ENCODE measurements at regions not wholly inside any gene's neighbourhood (a gene's known extent, or its start where the extent isn't known, plus 50 kb on each side); places are given as distances from the start of the nearest gene placed in this dataset.
"Not testable (repeated sequence)": the region's sequence is repeated elsewhere in the genome, so short reads cannot be mapped to it uniquely, and the experiment has no call there.

- no TSS peak for BruUV-seq (replicated peaks)
- Mint-ChIP-seq H3K4me1 (ENCODE audit: insufficient read depth, unreplicated experiment) (no peaks in the 10 kb centered on the region), H3K4me3 (ENCODE audit: unreplicated experiment) (no peak overlapping the region), H3K9me3 (ENCODE audit: unreplicated experiment) (peaks cover 12% of the 10 kb centered on the region), H3K27me3 (ENCODE audit: insufficient read depth, unreplicated experiment) (no peaks in the 10 kb centered on the region), H3K27ac (ENCODE audit: low read depth, unreplicated experiment) (no peak overlapping the region), H3K36me3 (ENCODE audit: insufficient read depth, unreplicated experiment) (no peaks in the 10 kb centered on the region)
- CTCF ChIA-PET, result interaction anchor here (0.5 kb wide), 1 partner anchor 12 kb away, joined by 3 read pairs; no protein-coding TSS in a partner anchor
- DNase-seq (ENCODE audit: unreplicated experiment), result no peak
- POLR2A ChIA-PET, result no interaction called here
- TF ChIP-seq CTCF (IDR thresholded peaks at IDR 0.05; ENCODE audit: unreplicated experiment), result no peak
- intact Hi-C loops (cut with micrococcal nuclease), result no loop called here
Measured at GRCh38 chr15:49723981-49724380, 103.1 kb downstream of the DTWD1 start.

DNA sequence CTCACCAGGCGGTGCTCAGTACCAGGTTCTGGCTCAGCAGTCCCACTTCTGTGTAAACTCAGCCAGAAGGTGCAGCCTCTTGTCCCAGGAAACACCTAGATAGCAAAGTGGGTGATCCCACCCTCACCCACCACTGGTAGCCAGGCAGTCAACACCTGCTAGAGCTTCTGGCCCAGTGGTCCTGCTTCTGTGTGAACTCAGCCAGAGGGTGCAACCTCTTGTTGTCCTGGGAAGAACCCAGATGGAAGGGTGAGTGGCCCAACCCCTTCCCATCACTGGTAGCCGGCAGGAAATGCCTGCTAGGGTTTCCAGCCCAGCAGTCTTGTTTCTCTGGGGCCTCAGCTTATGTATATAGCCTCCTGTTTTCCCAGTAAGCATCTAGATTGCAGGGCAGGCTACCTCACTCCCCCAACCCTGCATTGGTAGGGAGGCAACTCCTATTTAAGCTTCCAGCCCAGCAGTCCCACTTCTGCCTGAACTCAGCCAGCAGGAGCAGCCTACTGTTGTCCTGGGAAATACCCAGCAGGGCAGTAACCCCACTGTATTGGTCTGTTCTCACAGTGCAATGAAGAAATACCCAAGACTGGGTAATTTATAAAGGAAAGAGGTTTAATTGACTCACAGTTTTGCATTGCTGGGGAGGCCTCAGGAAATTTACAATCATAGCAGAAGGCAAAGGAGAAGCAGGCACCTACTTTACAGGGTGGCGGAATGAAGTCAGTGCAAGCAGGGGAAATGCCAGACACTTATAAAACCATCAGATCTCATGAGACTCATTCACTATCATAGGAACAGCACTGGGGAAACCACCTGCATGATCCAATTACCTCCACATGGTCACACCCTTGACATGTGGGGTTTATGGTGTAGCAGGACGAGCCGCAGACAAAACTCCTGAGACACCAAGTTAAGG lies 110.6 kb downstream of the DTWD1 start:
- H3K4me3 Mint-ChIP-seq (ENCODE audit: unreplicated experiment), result no peak overlapping the region
- peaks cover 3% of the 10 kb centered on the region for H3K9me3 Mint-ChIP-seq (ENCODE audit: unreplicated experiment)
- H3K27ac Mint-ChIP-seq (ENCODE audit: low read depth, unreplicated experiment), result no peak overlapping the region
- no peaks in the 10 kb centered on the region for H3K27me3 Mint-ChIP-seq (ENCODE audit: insufficient read depth, unreplicated experiment)
- CTCF ChIA-PET, result no interaction called here
- intact Hi-C loops (cut with micrococcal nuclease), result no loop called here
- no TSS peak for BruUV-seq (replicated peaks)
- no peak for TF ChIP-seq CTCF (IDR thresholded peaks at IDR 0.05; ENCODE audit: unreplicated experiment)
- POLR2A ChIA-PET, result no interaction called here
- H3K36me3 Mint-ChIP-seq (ENCODE audit: insufficient read depth, unreplicated experiment), result no peaks in the 10 kb centered on the region
- DNase-seq (ENCODE audit: unreplicated experiment), result no peak
- H3K4me1 Mint-ChIP-seq (ENCODE audit: insufficient read depth, unreplicated experiment), result peaks cover 5% of the 10 kb centered on the region

- H3K27me3 Mint-ChIP-seq (ENCODE audit: insufficient read depth, unreplicated experiment); POLR2A ChIA-PET; DNase-seq (ENCODE audit: unreplicated experiment); CTCF ChIA-PET; H3K4me3 Mint-ChIP-seq (ENCODE audit: unreplicated experiment); H3K9me3 Mint-ChIP-seq (ENCODE audit: unreplicated experiment); H3K4me1 Mint-ChIP-seq (ENCODE audit: insufficient read depth, unreplicated experiment); intact Hi-C loops (cut with micrococcal nuclease); H3K36me3 Mint-ChIP-seq (ENCODE audit: insufficient read depth, unreplicated experiment); H3K27ac Mint-ChIP-seq (ENCODE audit: low read depth, unreplicated experiment); BruUV-seq (replicated peaks): not testable (repeated sequence)
Measured at GRCh38 chr15:49732109-49732508, 111.3 kb downstream of the DTWD1 start.

DNA sequence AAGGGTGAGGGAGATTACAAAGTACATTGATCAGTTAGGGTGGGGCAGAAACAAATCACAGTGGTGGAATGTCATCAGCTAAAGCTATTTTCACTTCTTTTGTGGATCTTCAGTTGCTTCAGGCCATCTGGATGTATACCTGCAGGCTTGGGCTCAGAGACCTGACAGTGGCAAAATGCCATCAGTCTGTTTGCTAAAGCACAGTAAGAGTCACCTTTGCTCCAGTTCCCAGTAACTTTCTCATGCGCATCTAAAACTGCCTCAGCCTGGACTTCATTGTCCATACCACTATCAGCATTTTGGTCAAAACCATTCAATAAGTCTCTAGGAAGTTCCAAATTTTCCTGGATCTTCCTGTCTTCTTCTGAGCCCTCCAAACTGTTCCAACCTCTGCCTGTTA lies 113.2 kb downstream of the DTWD1 start:
- H3K27ac Mint-ChIP-seq (ENCODE audit: low read depth, unreplicated experiment); H3K4me3 Mint-ChIP-seq (ENCODE audit: unreplicated experiment); H3K36me3 Mint-ChIP-seq (ENCODE audit: insufficient read depth, unreplicated experiment); POLR2A ChIA-PET; H3K9me3 Mint-ChIP-seq (ENCODE audit: unreplicated experiment); CTCF ChIA-PET; BruUV-seq (replicated peaks); intact Hi-C loops (cut with micrococcal nuclease); H3K4me1 Mint-ChIP-seq (ENCODE audit: insufficient read depth, unreplicated experiment); H3K27me3 Mint-ChIP-seq (ENCODE audit: insufficient read depth, unreplicated experiment); DNase-seq (ENCODE audit: unreplicated experiment): not testable (repeated sequence)

GRCh38 chr15:49734831-49735508 lies 114.1 kb downstream of the DTWD1 start:
- Mint-ChIP-seq H3K4me1 (ENCODE audit: insufficient read depth, unreplicated experiment) (peaks cover 10% of the 10 kb centered on the region), H3K4me3 (ENCODE audit: unreplicated experiment) (no peak overlapping the region), H3K27ac (ENCODE audit: low read depth, unreplicated experiment) (no peak overlapping the region), H3K36me3 (ENCODE audit: insufficient read depth, unreplicated experiment) (peaks cover 4% of the 10 kb centered on the region), H3K27me3 (ENCODE audit: insufficient read depth, unreplicated experiment) (no peaks in the 10 kb centered on the region), H3K9me3 (ENCODE audit: unreplicated experiment) (no peaks in the 10 kb centered on the region)
- no peak for TF ChIP-seq CTCF (IDR thresholded peaks at IDR 0.05; ENCODE audit: unreplicated experiment)
- intact Hi-C loops (cut with micrococcal nuclease), result no loop called here
- POLR2A ChIA-PET, result no interaction called here
- CTCF ChIA-PET, result no interaction called here
- BruUV-seq (replicated peaks), result no TSS peak
- DNase-seq (ENCODE audit: unreplicated experiment), result no peak

Data from MCF 10A (cell line).